Stomach (tissue), 8 donors: ENCODE measurements at regions not wholly inside any gene's neighbourhood (a gene's known extent, or its start where the extent isn't known, plus 50 kb on each side); places are given as distances from the start of the nearest gene placed in this dataset.

Experiments used
- DNase-seq, 2 donors: peaks; one replicate each; pipeline versions ENCODE4 v3.0.0 to v3.0.0-alpha.2; 2013 to 2019
- H3K27ac ChIP-seq, 5 donors: fragments of 200-600 bp in 4 of 5; sonication (generic) in 4 of 5; one replicate each; pipeline ENCODE4 v1.5.1; 2013 to 2019; ENCODE audit warnings: mild to moderate bottlenecking in 1 of 5, moderate library complexity in 1 of 5
- H3K27me3 ChIP-seq, 3 donors: fragments of 200-600 bp; sonication (generic); one replicate each; pipeline ENCODE4 v1.5.1; 2017 to 2019; ENCODE audit warnings: mixed run types in 1 of 3
- H3K36me3 ChIP-seq, 4 donors: fragments of 200-600 bp; sonication (generic); 1 replicate in 3 of 4; 2 replicates in 1 of 4; pipeline ENCODE4 v1.5.1; 2016 to 2019
- H3K4me1 ChIP-seq, 4 donors: fragments of 200-600 bp; sonication (generic); one replicate each; pipeline ENCODE4 v1.5.1; 2016 to 2019
- H3K4me3 ChIP-seq, 4 donors: fragments of 200-600 bp; sonication (generic) in 3 of 4; one replicate each; pipeline ENCODE4 v1.5.1; 2016 to 2019; ENCODE audit warnings: mild to moderate bottlenecking in 1 of 4
- H3K9me3 ChIP-seq, 4 donors: fragments of 200-600 bp; sonication (generic); one replicate each; pipeline ENCODE4 v1.5.1; 2016 to 2019
- EP300 ChIP-seq: sonication (generic); formaldehyde crosslinking; IDR thresholded peaks from one replicate; pipeline ENCODE4 v1.6.1; 2017; ENCODE audit warnings: antibody characterized with exemption
- POLR2A ChIP-seq, 4 donors: fragments of 450-650 bp; IDR thresholded peaks; one replicate each; pipeline ENCODE4 v1.6.1; 2016; ENCODE audit warnings: antibody characterized with exemption in 4 of 4, control low read depth in 2 of 4, mild to moderate bottlenecking in 1 of 4, moderate library complexity in 1 of 4
- POLR2AphosphoS5 ChIP-seq, 3 donors: sonication (generic); formaldehyde crosslinking; IDR thresholded peaks; one replicate each; pipeline ENCODE4 v1.6.1; 2016; ENCODE audit warnings: antibody characterized with exemption in 3 of 3
- WGBS, 5 donors: extraction: QIAGEN DNeasy Blood & Tissue Kit in 3 of 5; methylation state at CpG; one replicate each; pipeline versions ENCODE4 v1.1.5 to v1.1.7; 2013 to 2018; 5-methylcytosine and 5-hydroxymethylcytosine counted together
- intact Hi-C: fragments of 100-400 bp; cut with DNase I; formaldehyde crosslinking; loops from one replicate; pipeline ENCODE4 v1.15.1; 2023; ENCODE audit warnings: low total_unique reads
- TF ChIP-seq, protein P1 (sequence below), 7 experiments: fragments of 450-650 bp in 4 of 7; fragments of 200-600 bp in 3 of 7; sonication (generic) in 3 of 7; IDR thresholded peaks; one replicate each; pipeline ENCODE4 v1.5.1; 2016 to 2019; ENCODE audit warnings: antibody characterized with exemption in 7 of 7, control low read depth in 2 of 7, mild to moderate bottlenecking in 1 of 7
- donor health status: healthy with polysubstance abuse.
- donor health status: Bipolar disorder and iron deficiency.
- donor health status: healthy.

DNA sequence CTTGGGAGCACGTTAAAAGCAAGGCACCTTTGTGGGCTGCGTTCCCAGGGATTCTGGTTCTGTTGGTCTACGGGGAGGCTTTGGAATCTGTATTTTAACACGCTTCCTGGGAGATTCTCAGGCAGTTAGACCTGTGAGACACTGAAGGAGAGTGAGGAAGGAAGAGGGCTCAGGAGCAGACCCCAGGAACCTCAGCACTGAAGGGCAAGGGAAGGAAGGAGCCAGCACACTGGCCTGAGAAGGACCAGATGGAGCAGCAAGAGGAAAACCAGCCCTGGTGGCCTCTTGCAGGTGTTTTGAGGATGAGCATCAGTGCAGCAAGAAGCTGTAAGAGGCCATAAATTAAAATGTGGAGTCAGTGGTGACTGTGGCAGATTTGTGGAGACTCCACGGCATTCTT, 146.7 kb downstream of the RPLP1 start:
- no peak overlapping the region for H3K4me3 ChIP-seq
- no peaks in the 10 kb centered on the region for H3K9me3 ChIP-seq
- 66 to 84% (median 78%) methylated on average over 5 of the region's 5 CpGs for WGBS, 5 donors
- DNase-seq, result no peak
- TF ChIP-seq EP300, result no peak
- TF ChIP-seq, protein P1, sequence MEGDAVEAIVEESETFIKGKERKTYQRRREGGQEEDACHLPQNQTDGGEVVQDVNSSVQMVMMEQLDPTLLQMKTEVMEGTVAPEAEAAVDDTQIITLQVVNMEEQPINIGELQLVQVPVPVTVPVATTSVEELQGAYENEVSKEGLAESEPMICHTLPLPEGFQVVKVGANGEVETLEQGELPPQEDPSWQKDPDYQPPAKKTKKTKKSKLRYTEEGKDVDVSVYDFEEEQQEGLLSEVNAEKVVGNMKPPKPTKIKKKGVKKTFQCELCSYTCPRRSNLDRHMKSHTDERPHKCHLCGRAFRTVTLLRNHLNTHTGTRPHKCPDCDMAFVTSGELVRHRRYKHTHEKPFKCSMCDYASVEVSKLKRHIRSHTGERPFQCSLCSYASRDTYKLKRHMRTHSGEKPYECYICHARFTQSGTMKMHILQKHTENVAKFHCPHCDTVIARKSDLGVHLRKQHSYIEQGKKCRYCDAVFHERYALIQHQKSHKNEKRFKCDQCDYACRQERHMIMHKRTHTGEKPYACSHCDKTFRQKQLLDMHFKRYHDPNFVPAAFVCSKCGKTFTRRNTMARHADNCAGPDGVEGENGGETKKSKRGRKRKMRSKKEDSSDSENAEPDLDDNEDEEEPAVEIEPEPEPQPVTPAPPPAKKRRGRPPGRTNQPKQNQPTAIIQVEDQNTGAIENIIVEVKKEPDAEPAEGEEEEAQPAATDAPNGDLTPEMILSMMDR (IDR thresholded peaks at IDR 0.05), result no peak
- TF ChIP-seq POLR2AphosphoS5 (IDR thresholded peaks at IDR 0.05), result no peak
- TF ChIP-seq POLR2A (IDR thresholded peaks at IDR 0.05), result no peak
- H3K27ac ChIP-seq, result no peak overlapping the region
- H3K36me3 ChIP-seq, result no peaks in the 10 kb centered on the region
- intact Hi-C loops, result no loop called here
- H3K4me1 ChIP-seq, result peaks cover 26 to 49% (median 39%) of the 10 kb centered on the region in 4 donors
- peaks cover 0 to 10% (median 0%) of the 10 kb centered on the region in 3 donors for H3K27me3 ChIP-seq

DNA sequence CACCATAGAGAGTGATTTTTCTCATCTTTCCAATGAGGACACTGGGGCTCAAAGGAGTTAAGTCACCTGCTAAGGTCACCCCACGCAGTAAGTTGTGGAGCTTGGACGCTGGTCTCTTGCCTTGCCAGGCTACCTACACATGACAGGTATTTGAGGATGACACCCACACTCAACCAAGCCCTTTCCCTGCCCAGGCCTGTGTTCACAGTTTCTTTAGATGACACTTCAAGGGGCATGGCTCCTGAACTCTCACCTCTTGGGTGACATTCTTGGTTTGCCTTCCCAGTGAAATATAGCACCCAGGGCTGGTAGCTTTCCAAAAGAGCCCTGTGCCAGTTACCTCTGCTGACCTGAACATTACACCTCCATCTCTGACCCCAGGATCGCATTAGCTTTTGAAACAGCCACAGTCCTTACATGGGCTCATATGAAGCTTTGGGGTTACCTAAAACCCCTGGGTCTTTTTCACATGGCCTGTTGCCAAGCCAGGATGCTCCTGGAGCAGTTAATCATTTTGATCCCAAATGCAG, 148.0 kb downstream of the RPLP1 start:
- intact Hi-C loops, result no loop called here
- 65 to 89% (median 81%) methylated on average over 3 of the region's 3 CpGs for WGBS, 5 donors

DNA sequence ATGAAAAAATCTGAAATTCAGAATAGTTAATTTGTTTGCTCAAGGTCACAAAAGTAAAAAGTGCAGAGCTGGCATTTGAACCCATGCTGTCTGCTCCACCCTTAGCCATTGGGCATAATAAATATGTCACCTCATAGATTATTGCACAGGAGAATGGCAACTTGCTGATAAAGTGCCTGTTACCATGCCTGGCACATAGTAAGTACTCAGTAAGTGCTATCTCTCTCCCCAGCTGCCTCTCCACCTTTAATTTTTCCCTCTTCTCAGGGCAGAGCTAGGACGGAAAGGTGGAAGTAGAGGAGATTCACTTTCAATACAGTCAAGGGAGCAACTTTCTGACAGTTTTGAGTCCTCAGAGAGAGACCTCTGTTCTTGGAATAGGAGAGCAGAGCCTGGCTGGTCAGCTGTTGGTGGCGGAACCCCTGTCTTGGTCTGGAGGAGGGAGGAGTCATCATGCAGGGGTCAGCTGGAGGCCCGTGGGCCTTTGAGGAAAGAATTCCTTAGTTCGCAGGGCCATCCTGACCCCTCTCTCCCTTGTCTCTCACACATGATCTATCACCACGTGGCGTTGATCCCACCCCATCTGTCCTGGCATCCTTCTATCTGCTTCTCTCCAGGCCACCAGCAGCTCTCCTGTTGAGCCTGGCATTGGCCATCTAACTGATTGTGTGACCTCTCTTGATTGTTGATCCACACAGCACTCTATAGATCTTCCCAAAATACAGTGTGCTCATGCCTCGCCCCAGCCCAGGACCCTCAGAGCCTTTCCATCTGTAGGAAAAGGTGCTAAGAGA, 149.3 kb downstream of the RPLP1 start:
- Histone ChIP-seq H3K27ac (no peak overlapping the region), H3K4me3 (no peak overlapping the region), H3K36me3 (no peaks in the 10 kb centered on the region), H3K27me3 (peaks cover 0 to 10% (median 0%) of the 10 kb centered on the region in 3 donors), H3K4me1 (peaks cover 11 to 30% (median 20%) of the 10 kb centered on the region in 4 donors), H3K9me3 (no peaks in the 10 kb centered on the region)
- intact Hi-C loops, result no loop called here
- TF ChIP-seq POLR2A (IDR thresholded peaks at IDR 0.05) (no peak), POLR2AphosphoS5 (IDR thresholded peaks at IDR 0.05) (no peak), EP300 (no peak)
- TF ChIP-seq, protein P1 (IDR thresholded peaks at IDR 0.05), result no peak
- WGBS, 5 donors, result 85 to 93% (median 88%) methylated on average over 7 of the region's 7 CpGs
- no peak for DNase-seq

More for the DNA sequence above, 148.0 kb downstream of the RPLP1 start:
- Histone ChIP-seq H3K27ac (no peak overlapping the region), H3K27me3 (peaks cover 0 to 10% (median 0%) of the 10 kb centered on the region in 3 donors), H3K9me3 (no peaks in the 10 kb centered on the region), H3K4me3 (no peak overlapping the region), H3K4me1 (peaks cover 17 to 42% (median 31%) of the 10 kb centered on the region in 4 donors), H3K36me3 (no peaks in the 10 kb centered on the region)
- no peak for DNase-seq
- no peak for TF ChIP-seq POLR2AphosphoS5 (IDR thresholded peaks at IDR 0.05)
- TF ChIP-seq, protein P1 (IDR thresholded peaks at IDR 0.05), result no peak
- TF ChIP-seq POLR2A (IDR thresholded peaks at IDR 0.05), result no peak
- TF ChIP-seq EP300, result no peak

DNA sequence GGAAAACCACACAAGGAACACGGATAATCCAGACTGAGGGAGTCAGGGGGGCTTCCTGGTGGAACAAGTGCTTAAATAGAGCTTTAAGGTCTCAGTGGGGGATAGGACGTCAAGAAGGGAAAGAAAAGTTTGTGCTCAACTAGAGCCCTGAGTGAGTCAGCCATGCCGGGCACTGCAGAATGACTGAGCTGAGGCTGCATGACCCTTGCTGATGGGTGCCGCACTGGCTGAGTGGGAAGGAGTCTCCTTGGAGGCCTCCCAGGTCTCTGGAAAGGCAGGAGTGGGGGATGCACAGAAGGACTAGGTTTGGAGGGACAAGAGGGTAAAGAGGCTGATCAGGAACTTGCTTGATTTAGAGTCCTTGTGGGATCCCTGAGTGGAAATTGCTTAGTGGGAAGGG, 150.3 kb downstream of the RPLP1 start:
- Histone ChIP-seq H3K9me3 (no peaks in the 10 kb centered on the region), H3K4me3 (no peak overlapping the region), H3K36me3 (no peaks in the 10 kb centered on the region), H3K4me1 (peaks cover 11 to 23% (median 16%) of the 10 kb centered on the region in 4 donors), H3K27ac (peak overlapping the region in 1 of 5 donors; percentile 53), H3K27me3 (peaks cover 0 to 10% (median 0%) of the 10 kb centered on the region in 3 donors)
- no peak for TF ChIP-seq POLR2AphosphoS5 (IDR thresholded peaks at IDR 0.05)
- no peak for TF ChIP-seq POLR2A (IDR thresholded peaks at IDR 0.05)
- TF ChIP-seq, protein P1 (IDR thresholded peaks at IDR 0.05), result no peak
- no peak for TF ChIP-seq EP300
- WGBS, 5 donors, result 68 to 95% (median 85%) methylated on average over 4 of the region's 4 CpGs
- DNase-seq, result no peak
- intact Hi-C loops, result no loop called here
